Hepatocyte (in vitro differentiated cells): ENCODE measurements at regions not wholly inside any gene's neighbourhood (a gene's known extent, or its start where the extent isn't known, plus 50 kb on each side); places are given as distances from the start of the nearest gene placed in this dataset.

Source experiments
- DNase-seq: peaks from one replicate; pipeline ENCODE4 v3.0.0-alpha.2; 2016; ENCODE audit warnings: low spot score
- H2AFZ ChIP-seq: fragments of 200-600 bp; sonication (generic); 2 replicates; pipeline ENCODE4 v1.6.0; 2016; ENCODE audit warnings: antibody characterized with exemption, mild to moderate bottlenecking
- H3K27ac ChIP-seq: fragments of 200-600 bp; sonication (generic); 2 replicates; pipeline ENCODE4 v1.5.1; 2016; ENCODE audit warnings: mild to moderate bottlenecking
- H3K27me3 ChIP-seq: fragments of 200-600 bp; sonication (generic); 2 replicates; pipeline ENCODE4 v1.6.1; 2016
- H3K36me3 ChIP-seq: fragments of 200-600 bp; sonication (generic); replicated peaks from 2 replicates; pipeline ENCODE4 v1.5.1; 2016; ENCODE audit warnings: low read depth; ENCODE audit not compliant: insufficient read depth
- H3K4me1 ChIP-seq: fragments of 200-600 bp; sonication (generic); 2 replicates; pipeline ENCODE4 v1.5.1; 2016; ENCODE audit warnings: mild to moderate bottlenecking, moderate library complexity; ENCODE audit not compliant: insufficient read depth
- H3K4me2 ChIP-seq: fragments of 200-600 bp; sonication (generic); 2 replicates; pipeline ENCODE4 v1.6.0; 2016
- H3K4me3 ChIP-seq: fragments of 200-600 bp; sonication (generic); 2 replicates; pipeline ENCODE4 v1.5.1; 2016; ENCODE audit warnings: mild to moderate bottlenecking
- H3K79me2 ChIP-seq: fragments of 200-600 bp; sonication (generic); 2 replicates; pipeline ENCODE4 v1.6.0; 2017; ENCODE audit warnings: mild to moderate bottlenecking
- H3K9me2 ChIP-seq: fragments of 200-600 bp; sonication (generic); replicated peaks from 2 replicates; pipeline ENCODE4 v1.6.0; 2017; ENCODE audit warnings: mild to moderate bottlenecking; ENCODE audit not compliant: insufficient read depth
- H3K9me3 ChIP-seq: fragments of 200-600 bp; sonication (generic); 2 replicates; pipeline ENCODE4 v1.5.1; 2016; ENCODE audit warnings: low read depth, mild to moderate bottlenecking
- H4K20me1 ChIP-seq: fragments of 200-600 bp; sonication (generic); 2 replicates; pipeline ENCODE4 v1.6.0; 2016; ENCODE audit warnings: mild to moderate bottlenecking; ENCODE audit not compliant: insufficient read depth, poor library complexity, severe bottlenecking
- EZH2 ChIP-seq: fragments of 200-600 bp; sonication (generic); IDR thresholded peaks from 2 replicates; pipeline ENCODE4 v1.6.1; 2016; ENCODE audit warnings: antibody characterized with exemption, mild to moderate bottlenecking, borderline replicate concordance
- EZH2phosphoT487 ChIP-seq: fragments of 200-600 bp; sonication (generic); IDR thresholded peaks from one replicate; pipeline ENCODE4 v1.6.1; 2018; ENCODE audit warnings: antibody characterized with exemption, mild to moderate bottlenecking, low read depth, moderate library complexity; ENCODE audit not compliant: unreplicated experiment, severe bottlenecking
- WGBS: methylation state at CpG from one replicate; pipeline ENCODE4 v1.1.6; 2016; ENCODE audit warnings: low lambda C conversion rate; ENCODE audit errors: missing lambda C conversion rate; 5-methylcytosine and 5-hydroxymethylcytosine counted together
- TF ChIP-seq, protein P1 (sequence below): fragments of 200-600 bp; sonication (generic); IDR thresholded peaks from 2 replicates; pipeline ENCODE4 v1.5.1; 2016; ENCODE audit warnings: antibody characterized with exemption, mild to moderate bottlenecking; ENCODE audit not compliant: poor library complexity

- Histone ChIP-seq H3K27ac (no peak overlapping the region), H3K4me3 (no peak overlapping the region), H3K4me2 (no peak overlapping the region), H2AFZ (no peak overlapping the region), H3K9me2 (no peaks in the 10 kb centered on the region), H3K79me2 (no peaks in the 10 kb centered on the region), H4K20me1 (no peaks in the 10 kb centered on the region), H3K36me3 (no peaks in the 10 kb centered on the region), H3K4me1 (no peaks in the 10 kb centered on the region), H3K27me3 (no peaks in the 10 kb centered on the region), H3K9me3 (no peaks in the 10 kb centered on the region)
- no peak for TF ChIP-seq EZH2phosphoT487
- no peak for TF ChIP-seq EZH2
- TF ChIP-seq, protein P1, sequence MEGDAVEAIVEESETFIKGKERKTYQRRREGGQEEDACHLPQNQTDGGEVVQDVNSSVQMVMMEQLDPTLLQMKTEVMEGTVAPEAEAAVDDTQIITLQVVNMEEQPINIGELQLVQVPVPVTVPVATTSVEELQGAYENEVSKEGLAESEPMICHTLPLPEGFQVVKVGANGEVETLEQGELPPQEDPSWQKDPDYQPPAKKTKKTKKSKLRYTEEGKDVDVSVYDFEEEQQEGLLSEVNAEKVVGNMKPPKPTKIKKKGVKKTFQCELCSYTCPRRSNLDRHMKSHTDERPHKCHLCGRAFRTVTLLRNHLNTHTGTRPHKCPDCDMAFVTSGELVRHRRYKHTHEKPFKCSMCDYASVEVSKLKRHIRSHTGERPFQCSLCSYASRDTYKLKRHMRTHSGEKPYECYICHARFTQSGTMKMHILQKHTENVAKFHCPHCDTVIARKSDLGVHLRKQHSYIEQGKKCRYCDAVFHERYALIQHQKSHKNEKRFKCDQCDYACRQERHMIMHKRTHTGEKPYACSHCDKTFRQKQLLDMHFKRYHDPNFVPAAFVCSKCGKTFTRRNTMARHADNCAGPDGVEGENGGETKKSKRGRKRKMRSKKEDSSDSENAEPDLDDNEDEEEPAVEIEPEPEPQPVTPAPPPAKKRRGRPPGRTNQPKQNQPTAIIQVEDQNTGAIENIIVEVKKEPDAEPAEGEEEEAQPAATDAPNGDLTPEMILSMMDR: no peak
- WGBS: 68% methylated on average over 1 of the region's 1 CpG
- DNase-seq: no peak
These were observed 538.6 kb upstream of the ROBO2 start for GRCh38 chr3:76501315-76501714.

DNA sequence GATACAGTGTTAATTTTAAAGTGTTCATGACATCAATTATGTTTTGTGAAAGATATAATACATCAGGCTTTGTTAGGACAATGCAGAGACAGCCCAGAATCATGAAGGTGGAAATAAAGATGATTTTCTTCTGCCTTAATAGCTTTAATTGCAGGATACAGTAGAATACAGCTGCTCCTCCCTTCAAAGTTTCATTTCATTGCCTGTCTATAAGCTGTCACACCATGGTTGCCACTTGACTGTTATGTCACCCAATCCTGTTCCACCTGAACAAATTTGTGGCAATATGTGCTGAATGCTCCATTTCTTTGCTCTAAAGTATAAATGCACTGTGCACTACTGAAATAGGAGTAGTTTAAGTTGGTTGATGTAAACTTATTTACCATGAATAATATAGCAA lies 537.8 kb upstream of the ROBO2 start:
- Histone ChIP-seq H3K4me1 (no peaks in the 10 kb centered on the region), H3K79me2 (no peaks in the 10 kb centered on the region), H3K9me2 (no peaks in the 10 kb centered on the region), H3K27me3 (no peaks in the 10 kb centered on the region), H3K36me3 (no peaks in the 10 kb centered on the region), H2AFZ (no peak overlapping the region), H3K4me3 (no peak overlapping the region), H4K20me1 (no peaks in the 10 kb centered on the region), H3K9me3 (no peaks in the 10 kb centered on the region), H3K4me2 (no peak overlapping the region), H3K27ac (no peak overlapping the region)
- no peak for DNase-seq
- TF ChIP-seq, protein P1: no peak
- TF ChIP-seq EZH2 (no peak), EZH2phosphoT487 (no peak)

DNA sequence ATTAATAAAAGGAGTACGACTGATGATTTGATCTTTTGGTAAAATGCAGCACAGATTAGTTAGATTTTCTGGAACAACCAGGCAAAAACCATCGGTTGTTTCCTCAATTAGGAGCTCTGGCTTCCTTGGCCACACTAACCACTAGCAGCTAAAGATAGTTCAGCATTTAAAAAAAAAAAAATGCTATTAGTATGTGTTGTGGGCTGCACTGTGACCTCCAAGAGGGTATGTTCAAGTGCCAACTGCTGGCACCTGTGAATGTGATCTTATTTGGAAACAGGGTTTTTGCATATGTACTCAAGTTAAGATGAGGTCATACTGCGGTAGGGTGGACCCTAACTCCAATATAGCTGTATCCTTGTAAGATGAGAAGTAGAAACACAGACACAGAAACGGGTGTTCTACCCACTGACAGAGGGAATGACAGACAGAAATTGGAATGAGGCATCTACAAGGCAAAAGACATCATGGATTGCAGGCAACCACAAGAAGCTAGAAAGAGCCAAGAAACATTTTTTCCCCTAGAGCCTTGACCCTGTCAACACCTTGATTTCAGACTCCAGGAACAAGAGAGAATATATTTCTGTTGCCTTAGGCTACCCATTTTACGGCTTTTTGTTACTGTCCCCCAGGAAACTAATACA lies 534.6 kb upstream of the ROBO2 start:
- no peak overlapping the region for H2AFZ ChIP-seq
- no peak overlapping the region for H3K27ac ChIP-seq
- DNase-seq: no peak
- H3K9me2 ChIP-seq: no peaks in the 10 kb centered on the region
- H3K27me3 ChIP-seq: no peaks in the 10 kb centered on the region
- H3K4me2 ChIP-seq: no peak overlapping the region
- H3K79me2 ChIP-seq: no peaks in the 10 kb centered on the region
- TF ChIP-seq EZH2 (no peak), EZH2phosphoT487 (no peak)
- TF ChIP-seq, protein P1: no peak
- no peaks in the 10 kb centered on the region for H4K20me1 ChIP-seq
- H3K36me3 ChIP-seq: no peaks in the 10 kb centered on the region
- no peak overlapping the region for H3K4me3 ChIP-seq
- H3K9me3 ChIP-seq: no peaks in the 10 kb centered on the region
- whole genome bisulfite sequencing: 76% methylated on average over 5 of the region's 5 CpGs
- H3K4me1 ChIP-seq: no peaks in the 10 kb centered on the region
